ENCODE measurements at regions not wholly inside any gene's neighbourhood (a gene's known extent, or its start where the extent isn't known, plus 50 kb on each side); places are given as distances from the start of the nearest gene placed in this dataset.

- no peak for TF ChIP-seq POLR2AphosphoS5 (IDR thresholded peaks at IDR 0.05; ENCODE audit: low read depth, low read length)
- TF ChIP-seq POLR2A (IDR thresholded peaks at IDR 0.05; ENCODE audit: low read depth, low read length): no peak
Observed at GRCh38 chr2:126518196-126518595, 137.8 kb upstream of the GYPC start.
